ENCODE measurements at regions not wholly inside any gene's neighbourhood (a gene's known extent, or its start where the extent isn't known, plus 50 kb on each side); places are given as distances from the start of the nearest gene placed in this dataset.

DNA sequence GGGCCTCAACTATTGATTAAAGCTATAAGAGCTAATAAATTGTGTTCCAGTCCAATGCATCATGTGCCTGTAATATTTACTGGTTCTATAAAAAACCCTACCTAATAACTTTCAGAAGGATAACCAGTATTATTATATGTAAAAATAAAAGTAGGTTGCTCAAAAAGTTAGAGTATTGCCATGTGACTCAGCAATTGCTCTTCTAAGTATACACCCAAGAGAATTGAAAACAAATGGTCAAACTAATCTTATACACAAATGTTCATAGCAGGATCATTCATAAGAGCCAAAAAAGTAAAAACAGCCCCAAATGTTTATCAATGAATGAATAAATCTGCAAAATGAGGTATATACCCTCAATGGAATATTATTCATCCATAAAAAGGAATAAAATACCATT lies 89.5 kb upstream of the TES start:
- TF ChIP-seq SMC3 (IDR thresholded peaks at IDR 0.05; ENCODE audit: low read depth, low read length) = no peak
- no peak for TF ChIP-seq POLR2A (IDR thresholded peaks at IDR 0.05; ENCODE audit: low read depth, low read length)
- TF ChIP-seq CTCF (conservative IDR thresholded peaks at IDR 0.05; ENCODE audit: low read depth, low read length) = no peak
- TF ChIP-seq RAD21 (IDR thresholded peaks at IDR 0.05; ENCODE audit: low read length) = no peak
- TF ChIP-seq BHLHE40 (IDR thresholded peaks at IDR 0.05; ENCODE audit: low read depth, low read length) = no peak
- no peak for TF ChIP-seq CHD1 (IDR thresholded peaks at IDR 0.05; ENCODE audit: low read depth, low read length)
